K562 (cell line): ENCODE measurements at regions not wholly inside any gene's neighbourhood (a gene's known extent, or its start where the extent isn't known, plus 50 kb on each side); places are given as distances from the start of the nearest gene placed in this dataset.

Source experiments
- CBX2 ChIP-seq: fragments of 200-600 bp; sonication (generic); IDR thresholded peaks from one replicate; pipeline ENCODE4 v1.6.1; 2012; ENCODE audit warnings: mild to moderate bottlenecking, low read length, inconsistent platforms; ENCODE audit not compliant: insufficient read depth, poor library complexity, severe bottlenecking
- CBX5 ChIP-seq: IDR thresholded peaks from 2 replicates; pipeline ENCODE4 v1.6.1; 2014; ENCODE audit warnings: low read depth, borderline replicate concordance
- CHD1 ChIP-seq: fragments of 200-600 bp; sonication (generic); IDR thresholded peaks from one replicate; pipeline ENCODE4 v1.6.1; 2012; ENCODE audit warnings: mild to moderate bottlenecking, moderate library complexity, low read length, inconsistent platforms
- CTCF ChIP-seq, 3 experiments: IDR thresholded peaks in 2 of 3; conservative IDR thresholded peaks in 1 of 3; 2 replicates each; pipeline ENCODE4 v1.5.1; 2011 to 2012; ENCODE audit warnings: low read length in 3 of 3, mild to moderate bottlenecking in 3 of 3, control low read depth in 2 of 3, improper control_type of control experiment in 1 of 3, inconsistent platforms in 1 of 3, low read depth in 1 of 3, mixed read lengths in 1 of 3, moderate library complexity in 1 of 3; ENCODE audit not compliant: insufficient read depth in 2 of 3
- HDAC8 ChIP-seq: fragments of 450-650 bp; IDR thresholded peaks from 2 replicates; pipeline ENCODE4 v1.6.1; 2016; ENCODE audit warnings: mild to moderate bottlenecking, missing genetic modification characterization, moderate library complexity, missing compliant biosample characterization
- RFX1 ChIP-seq: fragments of 450-650 bp; IDR thresholded peaks from 2 replicates; pipeline ENCODE4 v1.6.1; 2016; ENCODE audit warnings: mild to moderate bottlenecking, moderate library complexity
- RFX7 ChIP-seq: fragments of 250-450 bp; sonication (Bioruptor Pico); IDR thresholded peaks from 2 replicates; pipeline ENCODE4 v1.5.1; 2021; ENCODE audit warnings: mild to moderate bottlenecking
- TFAP4 ChIP-seq: sonication (generic); formaldehyde crosslinking; IDR thresholded peaks from 2 replicates; pipeline ENCODE4 v1.8.0; 2022; ENCODE audit warnings: missing genetic modification reagents, mild to moderate bottlenecking, moderate library complexity, borderline replicate concordance
- USF2 ChIP-seq: sonication (generic); formaldehyde crosslinking; IDR thresholded peaks from 2 replicates; pipeline ENCODE4 v1.5.0; 2020; ENCODE audit warnings: missing genetic modification reagents
- ZNF347 ChIP-seq: fragments of 450-650 bp; formaldehyde crosslinking; IDR thresholded peaks from 2 replicates; pipeline ENCODE4 v1.4.0; 2020; ENCODE audit warnings: low read depth, mild to moderate bottlenecking, moderate library complexity

DNA sequence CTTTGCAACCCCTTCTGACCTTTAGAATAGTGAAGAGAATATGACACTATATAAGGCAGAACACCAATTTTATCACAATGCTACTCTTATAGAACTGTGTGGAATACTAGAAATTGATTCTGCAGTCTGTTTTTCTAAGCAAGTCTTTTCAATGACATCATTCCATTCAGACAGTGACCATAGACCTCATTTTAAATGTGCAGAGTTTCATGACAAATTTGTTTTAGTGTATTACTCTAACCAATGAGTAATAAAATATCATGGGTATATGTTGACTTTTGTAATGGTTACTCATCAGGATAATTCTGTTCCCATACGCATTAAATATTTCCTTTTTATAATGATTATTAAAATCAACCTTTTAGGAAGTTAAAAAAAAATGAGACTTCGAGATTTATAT is 219.9 kb downstream of the COX7C start:
- TF ChIP-seq CTCF (IDR thresholded peaks at IDR 0.05 in 2 of 3, conservative IDR thresholded peaks at IDR 0.05 in 1 of 3; ENCODE audit: insufficient read depth in 2 of 3, low read depth in 1 of 3, low read length in 3 of 3) (no peak), RFX1 (no peak), RFX7 (CRISPR knock-in tag) (no peak), CHD1 (no peak), CBX2 (no peak), CBX5 (no peak), USF2 (CRISPR knock-in tag) (no peak), HDAC8 (tag) (no peak), TFAP4 (no peak), ZNF347 (CRISPR knock-in tag) (no peak)
